ENCODE measurements at regions not wholly inside any gene's neighbourhood (a gene's known extent, or its start where the extent isn't known, plus 50 kb on each side); places are given as distances from the start of the nearest gene placed in this dataset.

- DNase-seq, result peak; percentile 65
These were observed 112.2 kb upstream of the NABP1 start for GRCh38 chr2:191565647-191566198.

DNA sequence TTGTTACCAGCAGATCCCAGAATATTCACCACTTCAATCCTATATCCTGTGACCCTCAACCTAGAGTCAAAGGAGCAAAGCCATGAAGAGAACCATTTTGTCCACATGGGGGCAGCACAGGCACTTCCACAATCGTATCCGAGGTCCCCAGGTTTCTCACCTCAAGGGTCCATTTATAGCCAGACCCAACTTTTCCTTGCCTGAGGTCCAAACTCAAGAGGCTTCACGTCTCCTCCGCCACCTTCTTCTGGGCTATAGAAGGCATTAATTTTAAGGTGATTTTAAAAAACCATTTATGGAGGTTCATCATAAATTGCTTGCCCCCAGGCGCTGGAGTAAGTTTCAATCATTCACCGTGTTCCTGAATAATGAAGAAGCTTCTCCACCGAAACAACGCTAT lies 111.6 kb upstream of the NABP1 start:
- peak; percentile 78 for DNase-seq

- no peak for DNase-seq
These were observed 110.7 kb upstream of the NABP1 start for GRCh38 chr2:191567206-191567605.

DNA sequence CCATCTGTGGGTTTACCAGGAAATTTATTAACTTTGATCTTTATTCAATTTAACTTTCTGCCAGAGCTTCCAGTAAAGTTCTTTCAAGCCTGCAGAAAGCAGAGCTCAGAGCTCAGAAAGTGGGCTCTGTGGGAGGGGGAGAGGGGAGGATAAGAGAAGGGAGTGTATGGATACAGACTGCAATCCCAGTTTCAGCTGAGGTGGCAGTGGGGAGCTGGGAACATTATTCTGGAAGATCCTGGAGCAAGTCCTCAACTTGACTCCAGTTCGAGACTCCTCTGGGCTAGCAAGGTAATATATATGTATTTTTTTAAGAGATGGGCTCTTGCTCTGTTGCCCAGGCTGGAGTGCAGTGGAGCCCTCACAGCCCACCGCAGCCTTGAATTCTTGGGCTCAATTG lies 108.9 kb upstream of the NABP1 start:
- no peak for DNase-seq

DNA sequence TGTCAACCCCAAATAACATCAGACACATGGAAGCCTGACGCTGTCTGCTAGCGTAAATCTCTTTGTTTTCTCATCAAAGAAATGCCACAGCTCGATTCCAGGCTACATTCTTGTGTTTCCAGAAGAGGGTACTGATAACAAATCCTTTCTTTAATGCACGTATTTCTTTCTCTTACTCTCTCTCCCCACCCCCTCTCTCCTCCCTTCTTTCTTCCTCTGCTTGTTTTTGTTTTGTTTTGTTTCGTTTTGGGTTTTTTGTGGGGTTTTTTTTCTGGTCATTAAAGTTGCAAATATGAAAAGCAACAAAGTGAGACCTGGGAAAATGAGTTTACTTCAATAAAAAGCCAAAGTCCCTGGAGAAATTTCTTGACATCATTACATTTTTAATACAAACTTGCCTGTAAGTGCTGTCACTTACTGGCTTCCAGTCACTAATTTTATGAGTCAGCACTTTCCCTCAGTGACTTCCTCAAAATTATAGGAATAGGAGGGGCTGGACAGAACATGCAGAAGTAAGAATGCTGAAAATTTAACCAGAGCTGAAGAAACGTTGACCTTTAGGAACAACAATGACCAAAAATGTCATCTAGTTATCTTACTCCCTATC lies 106.7 kb upstream of the NABP1 start:
- peak; percentile 75 for DNase-seq

- no peak for DNase-seq
These were observed 105.6 kb upstream of the NABP1 start for GRCh38 chr2:191572319-191572718.

- no peak for DNase-seq
These were observed 104.7 kb upstream of the NABP1 start for GRCh38 chr2:191573216-191573615.

DNA sequence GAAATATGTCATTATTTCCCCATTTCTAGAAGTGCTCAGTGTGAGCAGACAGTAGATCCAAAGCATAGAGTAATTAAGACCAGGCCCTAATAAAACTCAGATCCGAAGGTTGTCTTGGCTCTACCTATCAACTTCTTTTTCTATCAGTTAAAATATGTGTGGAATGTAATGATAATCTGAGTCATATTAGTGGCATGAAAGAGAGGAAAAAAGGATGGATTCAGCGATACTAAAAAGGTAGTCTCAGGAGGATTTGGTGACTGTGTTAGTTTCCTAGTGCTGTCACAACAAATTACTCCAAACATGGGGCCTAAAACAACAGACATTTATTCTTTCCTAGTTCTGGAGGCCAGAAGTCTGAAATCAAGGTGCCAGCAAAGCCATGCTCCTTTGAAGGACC lies 103.7 kb upstream of the NABP1 start:
- DNase-seq, result no peak

GRCh38 chr2:191577605-191578004 lies 100.3 kb upstream of the NABP1 start:
- no peak for DNase-seq

- no peak for DNase-seq
These were observed 99.9 kb upstream of the NABP1 start for GRCh38 chr2:191578031-191578430.

GRCh38 chr2:191580581-191580980 lies 97.4 kb upstream of the NABP1 start:
- DNase-seq, result no peak

- no peak for DNase-seq
These were observed 96.9 kb upstream of the NABP1 start for GRCh38 chr2:191581003-191581402.

- no peak for DNase-seq
These were observed 95.6 kb upstream of the NABP1 start for GRCh38 chr2:191582355-191582754.

DNA sequence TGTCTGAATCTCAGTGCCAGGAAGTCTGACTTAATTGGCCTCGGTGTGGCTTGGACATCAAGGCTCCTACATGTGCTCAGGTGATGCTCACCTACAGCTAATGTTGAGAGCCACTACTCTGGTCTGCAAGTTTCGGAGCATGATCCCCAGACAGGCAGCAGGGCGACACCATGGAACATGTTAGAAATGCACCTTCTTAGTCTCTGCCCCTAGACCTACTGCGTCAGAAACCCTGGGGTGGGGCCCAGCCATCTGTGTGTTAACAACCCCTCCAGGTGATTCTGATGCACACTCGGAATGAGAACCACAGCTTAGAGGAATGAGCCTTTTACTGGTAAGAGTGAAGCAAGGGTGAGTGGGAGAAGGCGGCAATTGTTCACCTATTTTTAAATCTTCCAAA lies 86.9 kb upstream of the NABP1 start:
- no peak for DNase-seq

GRCh38 chr2:191593622-191594385 lies 84.1 kb upstream of the NABP1 start:
- no peak for DNase-seq

DNA sequence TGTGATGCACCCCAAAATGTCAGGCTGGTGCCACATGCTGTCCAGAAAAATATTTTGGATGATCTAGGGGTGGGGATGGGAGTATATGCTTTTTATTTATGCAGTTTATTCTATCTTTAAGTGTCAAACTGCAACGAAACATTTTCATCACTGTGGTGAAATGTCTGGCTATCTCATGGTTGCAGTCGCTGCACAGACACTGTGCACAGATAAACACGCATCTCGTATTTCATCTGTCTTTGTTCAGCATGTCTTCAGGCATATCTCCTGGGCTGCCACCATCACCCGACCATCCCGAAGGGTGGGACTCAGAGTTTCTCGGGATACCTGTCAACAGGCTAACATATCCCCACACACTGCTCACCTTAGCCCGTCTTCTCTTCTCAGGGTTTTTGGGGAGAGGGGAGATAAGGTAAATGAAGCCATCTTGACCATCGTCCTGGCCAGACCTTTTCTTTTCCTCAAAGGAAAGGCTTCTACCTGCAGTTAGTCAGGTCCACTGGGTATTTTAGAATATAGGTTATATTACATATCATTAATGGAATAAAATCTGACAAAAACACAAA lies 80.7 kb upstream of the NABP1 start:
- peak; percentile 86 for DNase-seq

GRCh38 chr2:191598296-191598695 lies 79.6 kb upstream of the NABP1 start:
- DNase-seq, result no peak

DNA sequence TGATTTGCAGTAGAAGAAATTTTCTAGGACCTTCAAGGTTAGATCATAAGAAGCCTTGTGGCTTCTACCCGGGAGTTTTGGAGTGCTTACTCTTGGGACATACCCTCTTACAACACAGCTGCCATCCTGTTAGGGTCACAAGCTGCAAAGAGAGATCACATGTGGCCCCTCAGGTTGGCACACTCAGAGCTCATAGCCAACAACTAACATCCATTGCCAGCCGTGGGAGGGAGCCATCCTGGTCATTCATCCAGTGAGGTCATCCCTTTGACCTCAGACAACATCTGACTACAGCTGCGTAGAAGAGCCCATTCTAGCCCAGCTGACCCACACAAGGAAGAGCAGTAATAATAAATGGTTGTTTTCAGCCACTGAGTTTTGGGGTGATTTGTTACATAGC lies 76.9 kb upstream of the NABP1 start:
- no peak for DNase-seq

- DNase-seq, result no peak
These were observed 73.8 kb upstream of the NABP1 start for GRCh38 chr2:191604154-191604553.

GRCh38 chr2:191607096-191607495 lies 70.8 kb upstream of the NABP1 start:
- DNase-seq, result no peak

- no peak for DNase-seq
These were observed 67.2 kb upstream of the NABP1 start for GRCh38 chr2:191610756-191611155.

GRCh38 chr2:191611614-191612013 lies 66.3 kb upstream of the NABP1 start:
- DNase-seq, result no peak

GRCh38 chr2:191612496-191612895 lies 65.4 kb upstream of the NABP1 start:
- DNase-seq, result no peak

- no peak for DNase-seq
These were observed 63.2 kb upstream of the NABP1 start for GRCh38 chr2:191614759-191615158.

All from hematopoietic multipotent progenitor cell treated with erythropoietin and hydrocortisone succinate and interleukin-3 and kit ligand, for 8 days (in vitro differentiated cells).